Activated T-cell treated with anti-CD3 and anti-CD28 coated beads, Interleukin-2, amount 50 U/mL, for 1 hour (primary cell): ENCODE measurements at regions not wholly inside any gene's neighbourhood (a gene's known extent, or its start where the extent isn't known, plus 50 kb on each side); places are given as distances from the start of the nearest gene placed in this dataset.
"Not testable (repeated sequence)": the region's sequence is repeated elsewhere in the genome, so short reads cannot be mapped to it uniquely, and the experiment has no call there.

Source experiments
- DNase-seq: peaks from one replicate; pipeline ENCODE4 v3.0.0-alpha.2; 2020

- no peak for DNase-seq
Observed at GRCh38 chr3:127438371-127438770, 150.5 kb upstream of the PRR20G start.

- not testable (repeated sequence) for DNase-seq
Observed at GRCh38 chr3:127435299-127435698, 147.5 kb upstream of the PRR20G start.

- no peak for DNase-seq
Observed at GRCh38 chr3:127431066-127431465, 143.2 kb upstream of the PRR20G start.

- no peak for DNase-seq
Observed at GRCh38 chr3:127428344-127428997, 140.6 kb upstream of the PRR20G start.

GRCh38 chr3:127427666-127428065 lies 139.8 kb upstream of the PRR20G start:
- no peak for DNase-seq

- no peak for DNase-seq
Observed at GRCh38 chr3:127427156-127427555, 139.3 kb upstream of the PRR20G start.

- no peak for DNase-seq
Observed at GRCh38 chr3:127426444-127427153, 138.8 kb upstream of the PRR20G start.

GRCh38 chr3:127425505-127426443 lies 137.9 kb upstream of the PRR20G start:
- no peak for DNase-seq

GRCh38 chr3:127424766-127425504 lies 137.1 kb upstream of the PRR20G start:
- no peak for DNase-seq

- no peak for DNase-seq
Observed at GRCh38 chr3:127423856-127424765, 136.3 kb upstream of the PRR20G start.

GRCh38 chr3:127422663-127423375 lies 135.0 kb upstream of the PRR20G start:
- DNase-seq, result no peak

- DNase-seq, result no peak
Observed at GRCh38 chr3:127421943-127422662, 134.3 kb upstream of the PRR20G start.

- no peak for DNase-seq
Observed at GRCh38 chr3:127420829-127421228, 133.0 kb upstream of the PRR20G start.

GRCh38 chr3:127419641-127420553 lies 132.1 kb upstream of the PRR20G start:
- no peak for DNase-seq

- no peak for DNase-seq
Observed at GRCh38 chr3:127419182-127419581, 131.3 kb upstream of the PRR20G start.

GRCh38 chr3:127418560-127419147 lies 130.8 kb upstream of the PRR20G start:
- no peak for DNase-seq

GRCh38 chr3:127417709-127418559 lies 130.1 kb upstream of the PRR20G start:
- DNase-seq, result no peak

GRCh38 chr3:127413871-127414270 lies 126.0 kb upstream of the PRR20G start:
- no peak for DNase-seq
